GM19397 (cell line): ENCODE measurements at regions not wholly inside any gene's neighbourhood (a gene's known extent, or its start where the extent isn't known, plus 50 kb on each side); places are given as distances from the start of the nearest gene placed in this dataset.
A peak's percentile ranks its signal among the peaks of the same experiment; 100 is the strongest.

Experiments used
- ATAC-seq: cut with Tn5 transposase; IDR thresholded peaks from one replicate; pipeline ENCODE4 v1.9.1; 2021; ENCODE audit warnings: mild to moderate bottlenecking, moderate library complexity; ENCODE audit not compliant: unreplicated experiment

GRCh38 chr5:124477577-124477976 is 268.9 kb downstream of the ZNF608 start:
- ATAC-seq, result no peak

GRCh38 chr5:124477062-124477461 is 269.4 kb downstream of the ZNF608 start:
- no peak for ATAC-seq

DNA sequence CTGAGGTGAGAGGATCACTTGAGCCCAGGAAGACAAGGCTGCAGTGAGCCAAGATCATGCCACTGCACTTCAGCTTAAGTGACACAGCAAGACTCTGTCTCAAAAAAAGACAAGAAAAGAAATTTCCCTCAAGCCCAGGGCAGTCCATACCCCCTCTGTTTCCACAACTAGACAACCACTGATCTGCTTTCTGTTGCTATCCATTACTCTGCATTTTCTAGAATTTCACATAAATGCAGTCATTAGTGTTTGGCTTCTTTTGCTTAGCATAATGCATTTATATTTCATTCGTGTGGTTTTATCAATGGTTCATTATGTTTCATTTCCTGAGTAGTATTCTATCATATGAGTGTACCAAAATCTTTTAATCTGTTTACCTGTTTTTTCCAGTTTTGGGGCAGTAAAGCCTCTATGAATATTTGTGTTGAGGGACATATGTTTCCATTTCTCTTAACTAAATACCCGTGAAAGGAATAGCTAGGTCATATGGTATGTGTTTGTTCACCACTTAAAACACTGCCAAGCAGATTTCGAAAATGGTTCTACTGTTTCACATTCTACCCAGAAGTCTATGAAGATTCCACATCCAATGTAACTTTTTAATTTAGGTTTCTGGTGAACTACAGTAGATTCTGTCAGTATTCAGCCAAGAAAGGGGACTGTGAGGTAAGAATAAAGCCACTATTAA is 271.8 kb downstream of the ZNF608 start:
- ATAC-seq, result no peak

GRCh38 chr5:124468671-124469411 is 277.6 kb downstream of the ZNF608 start:
- no peak for ATAC-seq

DNA sequence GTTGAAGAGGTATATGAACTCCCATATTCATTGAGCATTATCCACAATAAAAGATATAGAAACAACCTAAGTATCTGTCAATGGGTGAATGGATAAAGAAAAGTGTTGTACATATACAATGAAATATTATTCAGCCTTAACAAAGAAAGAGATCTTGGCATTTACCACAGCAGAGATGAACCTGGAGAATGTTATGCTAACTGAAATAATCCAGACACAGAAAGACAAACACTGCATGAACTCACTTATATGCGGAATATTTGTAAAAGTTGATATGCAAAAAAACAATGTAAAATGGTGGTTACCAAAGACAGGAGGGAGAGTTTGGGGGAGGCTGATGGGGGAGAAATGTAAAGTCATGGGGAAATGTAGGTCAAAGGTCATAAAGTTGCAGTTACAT is 278.7 kb downstream of the ZNF608 start:
- ATAC-seq, result no peak

DNA sequence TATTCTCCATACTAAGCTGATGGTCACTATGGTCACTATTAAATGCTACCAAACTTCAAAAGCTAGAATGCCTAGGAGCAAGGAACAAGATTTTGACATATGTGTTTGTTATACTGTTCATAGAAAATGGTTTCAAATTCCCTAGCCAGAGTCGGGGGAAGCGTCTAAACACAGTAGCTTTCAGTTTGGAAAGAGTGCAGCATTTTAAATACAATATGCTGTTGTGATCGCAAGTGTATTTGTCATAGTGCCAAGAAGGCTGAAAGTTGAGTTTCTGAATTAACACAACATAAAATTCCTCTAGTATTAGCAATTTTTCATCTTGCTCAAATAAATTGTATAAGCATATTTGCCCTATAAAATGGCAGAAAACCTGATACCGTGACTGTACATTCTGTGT is 280.4 kb downstream of the ZNF608 start:
- ATAC-seq, result no peak

DNA sequence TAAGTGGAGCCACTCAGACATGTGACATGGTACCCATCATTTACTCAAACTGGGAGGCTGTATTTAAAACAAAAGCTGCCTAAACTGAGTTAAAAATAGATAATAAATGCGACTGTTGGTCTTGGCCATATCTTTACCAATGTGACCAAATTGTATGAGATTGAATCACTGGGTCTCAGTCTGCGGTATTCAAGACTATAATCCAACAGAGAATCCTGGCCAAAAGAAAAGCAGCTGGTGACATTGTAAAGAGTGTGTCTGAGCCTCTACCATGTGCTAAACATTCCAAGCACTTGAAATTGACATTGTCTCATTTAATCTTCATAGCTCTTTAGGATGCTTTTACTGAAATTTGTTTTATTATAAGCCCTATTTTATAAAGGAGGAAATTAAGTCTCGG is 282.6 kb downstream of the ZNF608 start:
- no peak for ATAC-seq

- ATAC-seq, result no peak
Observed at GRCh38 chr5:124462751-124463150, 283.7 kb downstream of the ZNF608 start.

- no peak for ATAC-seq
Observed at GRCh38 chr5:124461941-124462340, 284.5 kb downstream of the ZNF608 start.

DNA sequence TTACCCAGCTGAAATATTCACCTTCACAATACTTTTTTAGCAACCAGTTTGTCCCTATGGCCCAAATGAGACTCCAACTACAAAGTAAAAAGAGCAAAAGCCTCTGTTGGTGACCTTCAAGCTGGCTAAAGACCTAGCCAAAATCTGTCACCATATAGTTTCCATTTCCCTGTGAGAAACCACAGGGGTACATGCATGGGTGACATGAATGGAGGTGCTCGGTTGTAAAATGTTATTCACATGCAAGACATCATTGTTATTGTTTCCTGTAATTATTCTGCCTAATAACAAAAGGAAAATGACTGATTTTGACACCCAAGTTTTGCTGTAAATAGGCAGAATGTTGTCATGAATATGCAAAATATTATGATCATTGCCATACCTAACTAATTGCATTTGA is 285.3 kb downstream of the ZNF608 start:
- no peak for ATAC-seq

GRCh38 chr5:124460642-124461041 is 285.8 kb downstream of the ZNF608 start:
- ATAC-seq, result no peak

GRCh38 chr5:124459984-124460383 is 286.5 kb downstream of the ZNF608 start:
- no peak for ATAC-seq

- no peak for ATAC-seq
Observed at GRCh38 chr5:124457901-124458300, 288.5 kb downstream of the ZNF608 start.

GRCh38 chr5:124457101-124457500 is 289.3 kb downstream of the ZNF608 start:
- ATAC-seq, result no peak

- no peak for ATAC-seq
Observed at GRCh38 chr5:124456249-124456648, 290.2 kb downstream of the ZNF608 start.

DNA sequence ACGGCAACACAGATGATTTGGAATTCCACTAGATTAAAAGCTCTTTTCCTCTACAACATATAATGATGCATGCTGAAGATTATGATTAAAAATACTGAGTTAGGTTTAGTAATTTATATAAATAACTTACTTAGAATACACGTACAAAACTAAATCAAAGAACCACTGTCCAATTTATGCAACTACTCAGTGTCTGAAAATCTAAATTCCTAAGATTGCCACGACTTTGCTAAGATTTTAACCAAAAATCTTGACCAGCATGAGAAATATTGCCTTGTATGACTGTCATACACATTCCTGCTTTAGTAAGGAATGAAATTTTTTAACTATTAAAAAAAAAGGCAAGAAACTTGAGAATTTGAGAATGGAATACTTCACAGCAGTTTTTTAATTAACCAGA is 292.4 kb downstream of the ZNF608 start:
- no peak for ATAC-seq

- peak; percentile 94 for ATAC-seq
Observed at GRCh38 chr5:124453221-124454051, 293.0 kb downstream of the ZNF608 start.

DNA sequence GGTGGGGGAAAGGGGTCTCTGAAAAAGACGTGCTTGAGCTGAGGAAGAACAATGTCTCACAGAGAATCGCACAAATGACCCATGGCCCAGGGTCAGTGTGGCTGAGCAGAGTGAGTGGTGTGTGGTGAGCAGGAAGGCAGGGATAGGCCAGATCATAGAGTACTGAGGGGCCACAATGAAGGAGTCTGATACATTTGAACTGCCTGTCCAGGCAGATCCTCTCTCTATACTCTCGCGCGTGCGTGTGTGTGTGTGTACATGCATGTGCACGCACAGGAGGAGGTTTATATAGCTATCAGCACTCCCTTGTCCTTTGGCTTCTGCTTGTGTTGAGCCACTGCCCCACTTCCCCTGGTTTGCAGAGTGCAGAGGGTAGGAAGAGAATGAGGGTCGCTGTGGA is 294.0 kb downstream of the ZNF608 start:
- no peak for ATAC-seq

DNA sequence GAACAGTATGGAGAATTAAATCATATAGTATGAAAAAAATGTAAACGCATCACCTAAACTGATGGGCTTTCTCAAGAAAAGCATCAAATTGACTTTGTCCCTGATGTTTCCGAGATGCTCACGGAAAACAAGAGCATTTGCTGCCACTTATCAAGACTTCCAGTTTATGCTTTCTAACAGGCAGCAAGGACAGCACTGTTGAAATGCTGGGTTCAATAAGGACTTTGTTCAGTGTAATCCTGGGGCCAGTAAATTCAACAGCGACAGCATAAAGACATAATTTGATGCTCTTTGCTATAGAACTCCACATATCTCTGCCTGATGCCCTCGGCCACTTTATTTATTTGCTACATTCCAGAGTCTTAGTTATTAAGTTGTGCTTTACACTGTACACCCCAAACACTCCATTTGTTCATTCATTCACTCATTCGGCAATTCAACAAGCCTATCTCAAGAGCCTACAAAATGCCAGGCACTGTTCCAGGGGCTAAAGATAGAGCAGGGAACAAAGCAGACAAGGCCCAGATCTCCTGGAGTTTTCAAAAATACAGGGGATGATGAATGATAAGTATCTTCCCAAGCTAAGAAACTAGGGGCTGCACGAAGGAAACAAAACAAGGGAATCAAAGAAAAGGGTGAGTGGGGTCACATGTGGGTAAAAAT is 294.6 kb downstream of the ZNF608 start:
- ATAC-seq, result no peak

GRCh38 chr5:124446120-124446519 is 300.3 kb downstream of the ZNF608 start:
- ATAC-seq, result no peak

DNA sequence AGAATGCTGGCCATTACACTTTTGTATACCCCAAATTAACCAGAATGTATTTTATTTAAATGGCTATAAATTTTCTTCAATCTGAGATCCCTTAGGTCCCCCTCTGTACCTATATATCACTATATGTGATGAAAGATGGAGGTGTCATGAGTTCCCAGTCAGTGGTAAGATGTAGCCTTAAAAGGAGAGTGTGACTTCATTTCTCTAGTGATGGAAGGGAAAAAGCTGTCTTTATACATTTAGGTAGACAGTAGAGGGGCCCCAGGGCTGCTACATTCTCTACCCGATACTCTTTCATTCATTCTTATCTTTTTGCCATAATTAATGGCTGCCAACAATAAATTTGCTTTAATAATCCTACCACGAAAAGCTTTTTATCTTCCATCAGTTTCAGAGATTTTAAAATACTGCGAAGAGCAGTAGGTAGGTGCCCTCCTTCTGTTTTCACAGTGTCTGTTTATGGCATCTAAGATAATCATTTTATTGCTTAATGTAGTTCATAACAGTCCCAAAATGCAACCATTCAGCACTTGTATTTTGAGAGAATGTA is 301.3 kb downstream of the ZNF608 start:
- ATAC-seq, result no peak
